ENCODE measurements at regions not wholly inside any gene's neighbourhood (a gene's known extent, or its start where the extent isn't known, plus 50 kb on each side); places are given as distances from the start of the nearest gene placed in this dataset.

- TF ChIP-seq FOXK2 (IDR thresholded peaks at IDR 0.05), result no peak
- no peak for TF ChIP-seq SP1 (IDR thresholded peaks at IDR 0.05)
- TF ChIP-seq ELF4 (IDR thresholded peaks at IDR 0.05), result no peak
Observed at GRCh38 chr16:6192984-6193383, 1095.4 kb upstream of the EEF2KMT start.
